Heart right ventricle (tissue), 16 donors: ENCODE measurements at regions not wholly inside any gene's neighbourhood (a gene's known extent, or its start where the extent isn't known, plus 50 kb on each side); places are given as distances from the start of the nearest gene placed in this dataset.

ENCODE experiments used
- ATAC-seq, 8 donors: fragments of 200-7000 bp; cut with Tn5 transposase; one replicate each; pipeline ENCODE4 v1.9.1; 2020; ENCODE audit warnings: mild to moderate bottlenecking in 8 of 8, moderate library complexity in 8 of 8, moderate number of reproducible peaks in 1 of 8
- DNase-seq, 2 donors: peaks; one replicate each; pipeline ENCODE4 v3.0.0-alpha.2; 2020
- H3K27ac ChIP-seq, 10 donors: fragments of 200-600 bp; sonication (generic) in 2 of 10; one replicate each; pipeline versions ENCODE4 v1.5.0 to v1.8.0; 2020 to 2022; ENCODE audit warnings: mild to moderate bottlenecking in 3 of 10
- H3K27me3 ChIP-seq, 7 donors: fragments of 200-600 bp; one replicate each; pipeline ENCODE4 v1.8.0; 2021 to 2022; ENCODE audit warnings: mild to moderate bottlenecking in 2 of 7
- H3K36me3 ChIP-seq, 9 donors: fragments of 200-600 bp; sonication (generic) in 1 of 9; one replicate each; pipeline versions ENCODE4 v1.5.0 to v1.8.0; 2020 to 2022; ENCODE audit warnings: mild to moderate bottlenecking in 2 of 9
- H3K4me1 ChIP-seq, 9 donors: fragments of 200-600 bp; sonication (generic) in 1 of 9; one replicate each; pipeline versions ENCODE4 v1.5.0 to v1.8.0; 2020 to 2022; ENCODE audit warnings: mild to moderate bottlenecking in 4 of 9
- H3K4me3 ChIP-seq, 10 donors: fragments of 200-600 bp; sonication (generic) in 2 of 10; one replicate each; pipeline versions ENCODE4 v1.5.0 to v1.8.0; 2020 to 2022; ENCODE audit warnings: mild to moderate bottlenecking in 7 of 10, moderate library complexity in 2 of 10
- H3K9me3 ChIP-seq, 11 donors: fragments of 200-600 bp in 10 of 11; sonication (generic) in 2 of 11; one replicate each; pipeline versions ENCODE4 v1.5.0 to v1.8.0; 2013 to 2022; ENCODE audit warnings: mild to moderate bottlenecking in 2 of 11, control low read depth in 1 of 11, moderate library complexity in 1 of 11
- CTCF ChIP-seq, 9 donors: fragments of 200-600 bp; sonication (generic) in 2 of 9; IDR thresholded peaks; one replicate each; pipeline versions ENCODE4 v1.5.0 to v1.8.0; 2021 to 2022; ENCODE audit warnings: antibody characterized with exemption in 9 of 9, mild to moderate bottlenecking in 5 of 9, moderate library complexity in 1 of 9
- WGBS, 2 donors: extraction: QIAGEN DNeasy Blood & Tissue Kit; methylation state at CpG; one replicate each; pipeline ENCODE4 v1.1.7; 2013; ENCODE audit warnings: inconsistent platforms in 1 of 2; 5-methylcytosine and 5-hydroxymethylcytosine counted together
- intact Hi-C, 10 donors: fragments of 100-400 bp; cut with DNase I; formaldehyde crosslinking; loops; one replicate each; pipeline versions ENCODE4 v1.11.1 to v1.14.2; 2022
- donor health status: Arrhythmogenic right ventricular cardiomyopathy.
- donor health status: ischemic (EF 13 %, LVEDD 7.1; RV severe dilation, severe dysfunction).
- donor health status: healthy with polysubstance abuse.
- donor health status: DM: no; HTN: yes; CAD: no.
- donor health status: DM: no; HTN: no; CAD: no.
- donor health status: ischemic (EF 25% LVEDD 6.9; RV normal size, moderate dysfunction).
- donor health status: ischemic (EF 25% LVEDD 5.7; RV mildly dilated, moderate dysfunction).
- donor health status: healthy.
- donor health status: DM: yes; HTN: yes; CAD: no.
- donor health status: Ischemic cardiomyopathy.
- donor health status: ischemic (EF 35%, LVEDD 5.7; RV mildly dilated, moderate dysfunction).
- donor health status: nonischemic (EF 11% LVEDD 7.7; RV severe dilation, severe dysfunction).
- donor health status: DM: yes; HTN: yes; CAD: no.
- donor health status: PGD.
- donor health status: ischemic (EF 29% LVEDD 5.4; RV normal size, mild dysfunction).
- donor health status: nonischemic (EF 23%, LVEDD 6.1; RV moderate dilation, normal function).

GRCh38 chr4:135371137-135371536 is 1169.5 kb upstream of the PABPC4L start:
- no peak for TF ChIP-seq CTCF (IDR thresholded peaks at IDR 0.05)
- WGBS, 2 donors, result 70 to 76% methylated on average over 4 of the region's 4 CpGs
- DNase-seq, result no peak
- Histone ChIP-seq H3K27me3 (no peaks in the 10 kb centered on the region), H3K4me1 (no peaks in the 10 kb centered on the region), H3K27ac (no peak overlapping the region), H3K9me3 (peaks cover 0 to 25% (median 0%) of the 10 kb centered on the region in 11 donors), H3K4me3 (no peak overlapping the region), H3K36me3 (no peaks in the 10 kb centered on the region)
- intact Hi-C loops, result no loop called here
- ATAC-seq, result no peak

GRCh38 chr4:135368831-135369230 is 1167.2 kb upstream of the PABPC4L start:
- peaks cover 0 to 6% (median 0%) of the 10 kb centered on the region in 11 donors for H3K9me3 ChIP-seq
- 43 to 54% methylated on average over 3 of the region's 3 CpGs for WGBS, 2 donors
- no peak for DNase-seq
- TF ChIP-seq CTCF (IDR thresholded peaks at IDR 0.05), result no peak
- no peaks in the 10 kb centered on the region for H3K27me3 ChIP-seq
- no peak for ATAC-seq
- H3K4me1 ChIP-seq, result no peaks in the 10 kb centered on the region
- intact Hi-C loops, result no loop called here
- no peaks in the 10 kb centered on the region for H3K36me3 ChIP-seq
- H3K27ac ChIP-seq, result no peak overlapping the region
- H3K4me3 ChIP-seq, result no peak overlapping the region

GRCh38 chr4:135365065-135365464 is 1163.5 kb upstream of the PABPC4L start:
- TF ChIP-seq CTCF (IDR thresholded peaks at IDR 0.05), result no peak
- H3K27me3 ChIP-seq, result no peaks in the 10 kb centered on the region
- WGBS, 2 donors, result 58 to 62% methylated on average over 1 of the region's 1 CpG
- intact Hi-C loops, result no loop called here
- DNase-seq (no peak), ATAC-seq (no peak)
- no peak overlapping the region for H3K27ac ChIP-seq
- H3K4me3 ChIP-seq, result no peak overlapping the region
- no peaks in the 10 kb centered on the region for H3K4me1 ChIP-seq
- peaks cover 0 to 2% (median 0%) of the 10 kb centered on the region in 11 donors for H3K9me3 ChIP-seq
- no peaks in the 10 kb centered on the region for H3K36me3 ChIP-seq

- H3K27me3 ChIP-seq, result no peaks in the 10 kb centered on the region
- no peak for DNase-seq
- 52 to 53% methylated on average over 1 of the region's 1 CpG for WGBS, 2 donors
These were observed 1157.5 kb upstream of the PABPC4L start for GRCh38 chr4:135359128-135359527.

More at GRCh38 chr4:135359128-135359527, 1157.5 kb upstream of the PABPC4L start:
- no peak for TF ChIP-seq CTCF (IDR thresholded peaks at IDR 0.05)
- no peaks in the 10 kb centered on the region for H3K4me1 ChIP-seq
- no peaks in the 10 kb centered on the region for H3K36me3 ChIP-seq
- peaks cover 0 to 7% (median 0%) of the 10 kb centered on the region in 11 donors for H3K9me3 ChIP-seq
- intact Hi-C loops, result no loop called here
- no peak overlapping the region for H3K27ac ChIP-seq
- H3K4me3 ChIP-seq, result no peak overlapping the region
- no peak for ATAC-seq
